GM23248 (cell line): ENCODE measurements at regions not wholly inside any gene's neighbourhood (a gene's known extent, or its start where the extent isn't known, plus 50 kb on each side); places are given as distances from the start of the nearest gene placed in this dataset.

Experiments used
- DNase-seq: peaks from one replicate; pipeline ENCODE4 v3.0.0-alpha.2; 2015
- H2AFZ ChIP-seq: fragments of 200-600 bp; sonication (generic); 2 replicates; pipeline ENCODE4 v1.6.1; 2016; ENCODE audit warnings: antibody characterized with exemption
- H3F3A ChIP-seq: fragments of 200-600 bp; sonication (generic); 2 replicates; pipeline ENCODE4 v1.6.1; 2016; ENCODE audit warnings: mild to moderate bottlenecking, antibody characterized with exemption, mixed run types; ENCODE audit not compliant: insufficient read depth
- H3K27ac ChIP-seq: fragments of 200-600 bp; sonication (generic); 2 replicates; pipeline ENCODE4 v1.5.1; 2016; ENCODE audit warnings: mild to moderate bottlenecking
- H3K27me3 ChIP-seq: fragments of 200-600 bp; sonication (generic); replicated peaks from 2 replicates; pipeline ENCODE4 v1.6.1; 2016; ENCODE audit warnings: mild to moderate bottlenecking; ENCODE audit not compliant: insufficient read depth
- H3K36me3 ChIP-seq: fragments of 200-600 bp; sonication (generic); 2 replicates; pipeline ENCODE4 v1.6.1; 2016; ENCODE audit warnings: low read depth, mild to moderate bottlenecking
- H3K4me1 ChIP-seq: fragments of 200-600 bp; sonication (generic); 2 replicates; pipeline ENCODE4 v1.6.1; 2016; ENCODE audit warnings: mild to moderate bottlenecking; ENCODE audit not compliant: insufficient read depth
- H3K4me2 ChIP-seq: fragments of 200-600 bp; sonication (generic); one replicate; pipeline ENCODE4 v1.6.1; 2016; ENCODE audit warnings: mild to moderate bottlenecking; ENCODE audit not compliant: unreplicated experiment
- H3K4me3 ChIP-seq: fragments of 200-600 bp; sonication (generic); 2 replicates; pipeline ENCODE4 v1.5.1; 2016; ENCODE audit warnings: mild to moderate bottlenecking
- H3K79me2 ChIP-seq: fragments of 200-600 bp; sonication (generic); 2 replicates; pipeline ENCODE4 v1.6.1; 2016; ENCODE audit warnings: mild to moderate bottlenecking; ENCODE audit not compliant: insufficient read depth
- H3K9ac ChIP-seq: fragments of 200-600 bp; sonication (generic); 2 replicates; pipeline ENCODE4 v1.6.1; 2016; ENCODE audit warnings: mild to moderate bottlenecking
- H3K9me2 ChIP-seq: fragments of 200-600 bp; sonication (generic); 2 replicates; pipeline ENCODE4 v1.6.1; 2016; ENCODE audit warnings: mixed run types, mild to moderate bottlenecking, moderate library complexity; ENCODE audit not compliant: insufficient read depth
- H3K9me3 ChIP-seq: fragments of 200-600 bp; sonication (generic); one replicate; pipeline ENCODE4 v1.6.1; 2017; ENCODE audit warnings: low read depth
- H4K20me1 ChIP-seq: fragments of 200-600 bp; sonication (generic); 2 replicates; pipeline ENCODE4 v1.6.0; 2016; ENCODE audit not compliant: insufficient read depth
- EZH2 ChIP-seq: fragments of 200-600 bp; sonication (generic); IDR thresholded peaks from 2 replicates; pipeline ENCODE4 v1.6.1; 2018; ENCODE audit warnings: antibody characterized with exemption, mild to moderate bottlenecking; ENCODE audit not compliant: insufficient read depth, poor library complexity, severe bottlenecking
- EZH2phosphoT487 ChIP-seq: fragments of 200-600 bp; sonication (generic); IDR thresholded peaks from 2 replicates; pipeline ENCODE4 v1.6.1; 2018; ENCODE audit warnings: antibody characterized with exemption, moderate library complexity, mild to moderate bottlenecking, low read depth; ENCODE audit not compliant: insufficient read depth
- WGBS, 2 experiments: methylation state at CpG; one replicate each; pipeline ENCODE4 v1.1.6; 2015 to 2017; ENCODE audit warnings: low lambda C conversion rate in 2 of 2, low coverage in 1 of 2; ENCODE audit errors: missing lambda C conversion rate in 2 of 2; 5-methylcytosine and 5-hydroxymethylcytosine counted together
- in situ Hi-C: fragments of 300-500 bp; cut with MboI; formaldehyde crosslinking; loops from 2 replicates; pipeline ENCODE4 v1.15.0; 2020

GRCh38 chr15:88400084-88400483 lies 67.1 kb downstream of the MRPL46 start:
- H3K9ac ChIP-seq, result no peak overlapping the region

DNA sequence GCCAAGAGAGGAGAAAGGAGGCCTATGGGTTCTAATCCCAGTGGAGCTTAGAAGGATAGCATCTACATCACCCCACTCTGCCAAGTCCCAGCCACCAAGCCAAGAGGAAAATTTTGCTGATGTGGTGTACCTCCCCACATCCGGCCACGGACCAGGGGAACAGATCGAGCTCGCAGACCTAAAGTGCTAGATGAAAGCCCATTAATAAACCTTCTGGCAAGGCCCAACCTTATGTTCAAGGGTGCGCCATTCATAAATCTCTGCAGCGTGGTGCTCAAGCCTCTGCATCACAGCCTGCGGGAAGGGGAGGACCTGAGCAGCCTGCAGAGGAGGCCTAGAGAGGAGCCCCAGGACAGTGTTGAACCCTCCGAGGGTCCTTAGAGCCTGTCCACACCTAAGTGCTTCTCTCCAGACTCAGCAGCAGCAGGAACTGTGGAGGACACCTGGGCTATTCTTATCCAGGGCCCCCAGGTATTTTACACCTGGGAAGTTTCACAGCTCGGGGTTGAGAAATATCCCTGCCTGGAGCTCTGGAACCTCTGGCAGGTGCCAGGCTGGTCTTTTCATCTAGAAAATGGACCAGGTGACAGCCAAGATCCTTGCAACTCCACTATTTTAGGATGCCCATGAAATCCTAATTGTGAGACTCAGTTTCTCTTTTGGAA lies 68.0 kb downstream of the MRPL46 start:
- H3K9ac ChIP-seq, result no peak overlapping the region

More at GRCh38 chr15:88400084-88400483, 67.1 kb downstream of the MRPL46 start:
- H3K9me2 ChIP-seq, result no peaks in the 10 kb centered on the region
- no peak overlapping the region for H3K4me3 ChIP-seq
- H3K4me2 ChIP-seq, result no peak overlapping the region
- H3K79me2 ChIP-seq, result no peaks in the 10 kb centered on the region
- H3K27ac ChIP-seq, result no peak overlapping the region
- no peak overlapping the region for H2AFZ ChIP-seq
- H4K20me1 ChIP-seq, result no peaks in the 10 kb centered on the region
- TF ChIP-seq EZH2 (no peak), EZH2phosphoT487 (no peak)
- in situ Hi-C loops, result no loop called here
- H3K4me1 ChIP-seq, result 0 out of 2 replicates have a peak, but pooled peaks cover 3% of the 10 kb centered on the region
- H3K9me3 ChIP-seq, result no peaks in the 10 kb centered on the region
- H3K27me3 ChIP-seq, result no peaks in the 10 kb centered on the region; the same call in 1 of the 2 replicates
- H3F3A ChIP-seq, result no peaks in the 10 kb centered on the region
- DNase-seq, result no peak
- 71 to 78% methylated on average over 5 of the region's 5 CpGs for WGBS, 2 experiments
- H3K36me3 ChIP-seq, result no peaks in the 10 kb centered on the region

GRCh38 chr15:88398011-88398410 lies 69.2 kb downstream of the MRPL46 start:
- Histone ChIP-seq H3K27me3 (no peaks in the 10 kb centered on the region; the same call in 1 of the 2 replicates), H3K4me3 (no peak overlapping the region), H3K79me2 (no peaks in the 10 kb centered on the region), H3K9ac (no peak overlapping the region), H3F3A (peaks cover 12% of the 10 kb centered on the region), H3K4me2 (no peak overlapping the region), H3K9me2 (no peaks in the 10 kb centered on the region), H3K9me3 (no peaks in the 10 kb centered on the region), H4K20me1 (no peaks in the 10 kb centered on the region), H3K4me1 (peaks cover 15% of the 10 kb centered on the region), H3K36me3 (no peaks in the 10 kb centered on the region), H3K27ac (no peak overlapping the region), H2AFZ (no peak overlapping the region)
- WGBS, 2 experiments, result 76 to 85% methylated on average over 1 of the region's 1 CpG
- TF ChIP-seq EZH2phosphoT487 (no peak), EZH2 (no peak)
- no peak for DNase-seq
- in situ Hi-C loops, result no loop called here

More for the DNA sequence above, 68.0 kb downstream of the MRPL46 start:
- in situ Hi-C loops, result no loop called here
- Histone ChIP-seq H3K27ac (no peak overlapping the region), H2AFZ (no peak overlapping the region), H3K4me1 (peaks cover 10% of the 10 kb centered on the region), H3K4me2 (no peak overlapping the region), H3K79me2 (no peaks in the 10 kb centered on the region), H3F3A (peaks cover 2% of the 10 kb centered on the region; the same call in 1 of the 2 replicates), H3K9me3 (no peaks in the 10 kb centered on the region), H3K4me3 (no peak overlapping the region), H3K36me3 (no peaks in the 10 kb centered on the region), H3K9me2 (no peaks in the 10 kb centered on the region), H3K27me3 (no peaks in the 10 kb centered on the region; the same call in 1 of the 2 replicates), H4K20me1 (no peaks in the 10 kb centered on the region)
- TF ChIP-seq EZH2phosphoT487 (no peak), EZH2 (no peak)
- WGBS, 2 experiments, result 65 to 81% methylated on average over 9 of the region's 9 CpGs
- no peak for DNase-seq

DNA sequence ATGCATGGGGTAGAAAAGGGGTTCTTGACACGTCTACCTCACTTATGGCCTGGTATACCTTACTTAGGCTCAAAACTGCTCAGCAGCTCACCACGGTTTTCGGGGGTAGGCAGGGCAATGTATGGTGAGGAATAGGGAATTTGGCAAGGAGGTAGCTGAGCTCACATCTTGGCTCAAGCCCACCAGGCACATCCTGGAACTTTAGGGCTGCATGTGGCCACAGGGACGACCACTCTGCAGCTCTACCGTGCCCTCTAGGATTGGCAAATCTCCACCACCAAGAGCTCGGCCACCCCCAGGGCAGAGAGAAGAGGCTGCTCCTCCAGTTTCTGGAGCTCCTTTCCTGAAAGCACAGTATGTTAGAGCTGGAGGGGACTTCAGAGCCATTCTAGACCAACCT lies 69.7 kb downstream of the MRPL46 start:
- no peak for DNase-seq
- peaks cover 12% of the 10 kb centered on the region for H3F3A ChIP-seq
- no peaks in the 10 kb centered on the region for H3K9me3 ChIP-seq
- no peak for TF ChIP-seq EZH2phosphoT487
- TF ChIP-seq EZH2, result no peak
- no peaks in the 10 kb centered on the region for H4K20me1 ChIP-seq
- no peaks in the 10 kb centered on the region; the same call in 1 of the 2 replicates for H3K27me3 ChIP-seq
- no peak overlapping the region for H2AFZ ChIP-seq
- H3K9ac ChIP-seq, result no peak overlapping the region
- H3K79me2 ChIP-seq, result no peaks in the 10 kb centered on the region
- no peaks in the 10 kb centered on the region for H3K9me2 ChIP-seq
- H3K4me2 ChIP-seq, result no peak overlapping the region
- no peak overlapping the region for H3K27ac ChIP-seq
- in situ Hi-C loops, result no loop called here
- no peak overlapping the region for H3K4me3 ChIP-seq
- H3K4me1 ChIP-seq, result peaks cover 15% of the 10 kb centered on the region
- H3K36me3 ChIP-seq, result no peaks in the 10 kb centered on the region
- 62 to 67% methylated on average over 6 of the region's 6 CpGs for WGBS, 2 experiments
